A549 (cell line): ENCODE measurements at regions not wholly inside any gene's neighbourhood (a gene's known extent, or its start where the extent isn't known, plus 50 kb on each side); places are given as distances from the start of the nearest gene placed in this dataset.
"Not testable (repeated sequence)": the region's sequence is repeated elsewhere in the genome, so short reads cannot be mapped to it uniquely, and the experiment has no call there.

ENCODE experiments used
- CHD2 ChIP-seq: fragments of 150-350 bp; IDR thresholded peaks from 2 replicates; pipeline ENCODE4 v1.6.1; 2014; ENCODE audit warnings: low read length; ENCODE audit not compliant: partially characterized antibody
- EP300 ChIP-seq, 2 experiments: fragments of >200 bp; sonication (Bioruptor Twin); formaldehyde crosslinking; IDR thresholded peaks; 2 replicates in 1 of 2; 3 replicates in 1 of 2; pipeline ENCODE4 v1.6.1; 2016 to 2017
- ESRRA ChIP-seq: fragments of 150-350 bp; IDR thresholded peaks from 2 replicates; pipeline ENCODE4 v1.6.1; 2014; ENCODE audit warnings: mild to moderate bottlenecking, low read length, borderline replicate concordance
- HDAC2 ChIP-seq: fragments of 200-600 bp; sonication (generic); IDR thresholded peaks from 2 replicates; pipeline ENCODE4 v1.6.1; 2016
- POLR2A ChIP-seq: IDR thresholded peaks from 2 replicates; pipeline ENCODE4 v1.6.1; 2012; ENCODE audit warnings: mild to moderate bottlenecking, low read length
- TF ChIP-seq, protein P1 (sequence below): fragments of >200 bp; sonication (Bioruptor Twin); formaldehyde crosslinking; IDR thresholded peaks from 3 replicates; pipeline ENCODE4 v1.5.1; 2016
- TF ChIP-seq, protein P2 (sequence below): IDR thresholded peaks from 2 replicates; pipeline ENCODE4 v1.6.1; 2012
- TF ChIP-seq, protein P3 (sequence below): IDR thresholded peaks from 2 replicates; pipeline ENCODE4 v1.6.1; 2012
- TF ChIP-seq, protein P4 (sequence below): IDR thresholded peaks from 2 replicates; pipeline ENCODE4 v1.6.1; 2012; ENCODE audit warnings: low read depth, borderline replicate concordance

DNA sequence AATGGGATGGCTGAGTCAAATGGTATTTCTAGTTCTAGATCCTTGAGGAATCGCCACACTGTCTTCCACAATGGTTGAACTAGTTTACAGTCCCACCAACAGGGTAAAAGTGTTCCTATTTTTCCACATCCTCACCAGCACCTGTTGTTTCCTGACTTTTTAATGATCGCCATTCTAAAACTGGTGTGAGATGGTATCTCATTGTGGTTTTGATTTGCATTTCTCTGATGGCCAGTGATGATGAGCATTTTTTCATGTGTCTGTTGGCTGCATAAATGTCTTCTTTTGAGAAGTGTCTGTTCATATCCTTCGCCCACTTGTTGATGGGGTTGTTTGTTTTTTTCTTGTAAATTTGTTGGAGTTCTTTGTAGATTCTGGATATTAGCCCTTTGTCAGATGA is 152.6 kb downstream of the BEND2 start:
- TF ChIP-seq EP300 (IDR thresholded peaks at IDR 0.05); POLR2A; ESRRA; CHD2; HDAC2: not testable (repeated sequence)
- TF ChIP-seq, protein P1, sequence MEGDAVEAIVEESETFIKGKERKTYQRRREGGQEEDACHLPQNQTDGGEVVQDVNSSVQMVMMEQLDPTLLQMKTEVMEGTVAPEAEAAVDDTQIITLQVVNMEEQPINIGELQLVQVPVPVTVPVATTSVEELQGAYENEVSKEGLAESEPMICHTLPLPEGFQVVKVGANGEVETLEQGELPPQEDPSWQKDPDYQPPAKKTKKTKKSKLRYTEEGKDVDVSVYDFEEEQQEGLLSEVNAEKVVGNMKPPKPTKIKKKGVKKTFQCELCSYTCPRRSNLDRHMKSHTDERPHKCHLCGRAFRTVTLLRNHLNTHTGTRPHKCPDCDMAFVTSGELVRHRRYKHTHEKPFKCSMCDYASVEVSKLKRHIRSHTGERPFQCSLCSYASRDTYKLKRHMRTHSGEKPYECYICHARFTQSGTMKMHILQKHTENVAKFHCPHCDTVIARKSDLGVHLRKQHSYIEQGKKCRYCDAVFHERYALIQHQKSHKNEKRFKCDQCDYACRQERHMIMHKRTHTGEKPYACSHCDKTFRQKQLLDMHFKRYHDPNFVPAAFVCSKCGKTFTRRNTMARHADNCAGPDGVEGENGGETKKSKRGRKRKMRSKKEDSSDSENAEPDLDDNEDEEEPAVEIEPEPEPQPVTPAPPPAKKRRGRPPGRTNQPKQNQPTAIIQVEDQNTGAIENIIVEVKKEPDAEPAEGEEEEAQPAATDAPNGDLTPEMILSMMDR = not testable (repeated sequence)
- TF ChIP-seq, protein P2, sequence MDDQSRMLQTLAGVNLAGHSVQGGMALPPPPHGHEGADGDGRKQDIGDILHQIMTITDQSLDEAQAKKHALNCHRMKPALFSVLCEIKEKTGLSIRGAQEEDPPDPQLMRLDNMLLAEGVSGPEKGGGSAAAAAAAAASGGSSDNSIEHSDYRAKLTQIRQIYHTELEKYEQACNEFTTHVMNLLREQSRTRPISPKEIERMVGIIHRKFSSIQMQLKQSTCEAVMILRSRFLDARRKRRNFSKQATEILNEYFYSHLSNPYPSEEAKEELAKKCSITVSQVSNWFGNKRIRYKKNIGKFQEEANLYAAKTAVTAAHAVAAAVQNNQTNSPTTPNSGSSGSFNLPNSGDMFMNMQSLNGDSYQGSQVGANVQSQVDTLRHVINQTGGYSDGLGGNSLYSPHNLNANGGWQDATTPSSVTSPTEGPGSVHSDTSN = not testable (repeated sequence)
- TF ChIP-seq, protein P3, sequence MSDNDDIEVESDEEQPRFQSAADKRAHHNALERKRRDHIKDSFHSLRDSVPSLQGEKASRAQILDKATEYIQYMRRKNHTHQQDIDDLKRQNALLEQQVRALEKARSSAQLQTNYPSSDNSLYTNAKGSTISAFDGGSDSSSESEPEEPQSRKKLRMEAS = not testable (repeated sequence)
- TF ChIP-seq, protein P4, sequence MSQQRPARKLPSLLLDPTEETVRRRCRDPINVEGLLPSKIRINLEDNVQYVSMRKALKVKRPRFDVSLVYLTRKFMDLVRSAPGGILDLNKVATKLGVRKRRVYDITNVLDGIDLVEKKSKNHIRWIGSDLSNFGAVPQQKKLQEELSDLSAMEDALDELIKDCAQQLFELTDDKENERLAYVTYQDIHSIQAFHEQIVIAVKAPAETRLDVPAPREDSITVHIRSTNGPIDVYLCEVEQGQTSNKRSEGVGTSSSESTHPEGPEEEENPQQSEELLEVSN = not testable (repeated sequence)
